NCI-H524 treated with DMSO at 0.1 percent for 48 hours (cell line): ENCODE measurements at regions not wholly inside any gene's neighbourhood (a gene's known extent, or its start where the extent isn't known, plus 50 kb on each side); places are given as distances from the start of the nearest gene placed in this dataset.
"Not testable (repeated sequence)": the region's sequence is repeated elsewhere in the genome, so short reads cannot be mapped to it uniquely, and the experiment has no call there.

Experiments used
- DNase-seq: peaks from one replicate; lab custom pipeline; 2025; lab: John Stamatoyannopoulos, UW

- no peak for DNase-seq
Measured at GRCh38 chr1:189992856-189993255, 484.8 kb downstream of the BRINP3 start.

- no peak for DNase-seq
Measured at GRCh38 chr1:190000365-190000872, 477.2 kb downstream of the BRINP3 start.

- DNase-seq = no peak
Measured at GRCh38 chr1:190001187-190001586, 476.5 kb downstream of the BRINP3 start.

- DNase-seq = no peak
Measured at GRCh38 chr1:190003376-190003775, 474.3 kb downstream of the BRINP3 start.

GRCh38 chr1:190011585-190011984 is 466.1 kb downstream of the BRINP3 start:
- no peak for DNase-seq

- not testable (repeated sequence) for DNase-seq
Measured at GRCh38 chr1:190019151-190019550, 458.5 kb downstream of the BRINP3 start.

- DNase-seq = no peak
Measured at GRCh38 chr1:190019717-190020116, 457.9 kb downstream of the BRINP3 start.

- DNase-seq = no peak
Measured at GRCh38 chr1:190022709-190023108, 455.0 kb downstream of the BRINP3 start.

GRCh38 chr1:190029441-190029840 is 448.2 kb downstream of the BRINP3 start:
- no peak for DNase-seq

GRCh38 chr1:190043655-190044054 is 434.0 kb downstream of the BRINP3 start:
- DNase-seq = no peak

GRCh38 chr1:190046231-190046630 is 431.4 kb downstream of the BRINP3 start:
- DNase-seq = no peak
